GM12801 (cell line): ENCODE measurements at regions not wholly inside any gene's neighbourhood (a gene's known extent, or its start where the extent isn't known, plus 50 kb on each side); places are given as distances from the start of the nearest gene placed in this dataset.

Source experiments
- TF ChIP-seq, protein P1 (sequence below): IDR thresholded peaks from one replicate; pipeline ENCODE4 v1.5.1; 2011; ENCODE audit warnings: control low read depth; ENCODE audit not compliant: insufficient read length; ENCODE audit errors: extremely low read depth

DNA sequence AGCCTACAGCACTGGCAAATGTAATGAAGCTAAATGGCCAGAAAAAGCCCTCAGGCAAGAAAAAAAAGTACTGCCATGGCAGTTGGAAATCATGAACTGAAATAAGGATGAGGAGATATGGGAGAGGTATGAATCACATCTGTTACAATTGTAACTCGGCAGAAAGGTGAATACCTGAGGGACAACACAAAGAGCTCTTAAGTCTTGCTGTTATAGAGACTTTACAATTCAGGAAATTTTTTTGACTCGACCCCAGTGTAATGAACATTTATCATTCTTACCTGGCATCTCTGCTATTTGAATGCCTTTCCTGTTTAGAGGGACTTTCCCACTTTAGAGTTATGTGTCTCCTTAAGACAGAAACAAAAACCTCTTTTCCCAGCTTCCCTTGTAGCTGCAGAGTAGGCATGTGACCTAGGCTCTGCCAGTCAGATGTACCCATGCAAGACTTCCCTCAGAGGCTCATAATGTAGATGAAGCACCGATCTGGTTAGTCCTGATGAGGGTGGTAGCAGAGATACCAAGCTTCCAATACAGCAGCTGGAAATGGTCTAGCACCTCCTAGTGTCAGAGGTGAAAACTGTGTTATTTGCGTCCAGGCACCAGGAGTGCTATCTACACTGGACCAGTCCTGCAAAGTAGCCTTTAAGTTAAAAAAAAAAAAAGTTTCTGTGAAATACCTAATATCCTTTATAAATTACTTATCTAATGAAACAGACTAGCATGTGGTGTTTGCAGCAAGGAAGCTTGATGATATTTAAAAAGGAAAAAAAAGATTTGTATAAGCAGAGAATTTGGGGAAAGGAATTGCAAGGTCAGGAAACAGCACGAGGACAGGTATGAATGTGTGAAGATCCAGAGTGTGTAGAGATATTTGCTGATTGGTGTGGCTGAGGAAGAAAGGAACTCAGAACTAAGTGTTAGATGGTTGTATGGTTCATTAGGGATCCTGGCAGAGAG lies 146.9 kb upstream of the SLC1A3 start:
- TF ChIP-seq, protein P1, sequence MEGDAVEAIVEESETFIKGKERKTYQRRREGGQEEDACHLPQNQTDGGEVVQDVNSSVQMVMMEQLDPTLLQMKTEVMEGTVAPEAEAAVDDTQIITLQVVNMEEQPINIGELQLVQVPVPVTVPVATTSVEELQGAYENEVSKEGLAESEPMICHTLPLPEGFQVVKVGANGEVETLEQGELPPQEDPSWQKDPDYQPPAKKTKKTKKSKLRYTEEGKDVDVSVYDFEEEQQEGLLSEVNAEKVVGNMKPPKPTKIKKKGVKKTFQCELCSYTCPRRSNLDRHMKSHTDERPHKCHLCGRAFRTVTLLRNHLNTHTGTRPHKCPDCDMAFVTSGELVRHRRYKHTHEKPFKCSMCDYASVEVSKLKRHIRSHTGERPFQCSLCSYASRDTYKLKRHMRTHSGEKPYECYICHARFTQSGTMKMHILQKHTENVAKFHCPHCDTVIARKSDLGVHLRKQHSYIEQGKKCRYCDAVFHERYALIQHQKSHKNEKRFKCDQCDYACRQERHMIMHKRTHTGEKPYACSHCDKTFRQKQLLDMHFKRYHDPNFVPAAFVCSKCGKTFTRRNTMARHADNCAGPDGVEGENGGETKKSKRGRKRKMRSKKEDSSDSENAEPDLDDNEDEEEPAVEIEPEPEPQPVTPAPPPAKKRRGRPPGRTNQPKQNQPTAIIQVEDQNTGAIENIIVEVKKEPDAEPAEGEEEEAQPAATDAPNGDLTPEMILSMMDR, result no peak

DNA sequence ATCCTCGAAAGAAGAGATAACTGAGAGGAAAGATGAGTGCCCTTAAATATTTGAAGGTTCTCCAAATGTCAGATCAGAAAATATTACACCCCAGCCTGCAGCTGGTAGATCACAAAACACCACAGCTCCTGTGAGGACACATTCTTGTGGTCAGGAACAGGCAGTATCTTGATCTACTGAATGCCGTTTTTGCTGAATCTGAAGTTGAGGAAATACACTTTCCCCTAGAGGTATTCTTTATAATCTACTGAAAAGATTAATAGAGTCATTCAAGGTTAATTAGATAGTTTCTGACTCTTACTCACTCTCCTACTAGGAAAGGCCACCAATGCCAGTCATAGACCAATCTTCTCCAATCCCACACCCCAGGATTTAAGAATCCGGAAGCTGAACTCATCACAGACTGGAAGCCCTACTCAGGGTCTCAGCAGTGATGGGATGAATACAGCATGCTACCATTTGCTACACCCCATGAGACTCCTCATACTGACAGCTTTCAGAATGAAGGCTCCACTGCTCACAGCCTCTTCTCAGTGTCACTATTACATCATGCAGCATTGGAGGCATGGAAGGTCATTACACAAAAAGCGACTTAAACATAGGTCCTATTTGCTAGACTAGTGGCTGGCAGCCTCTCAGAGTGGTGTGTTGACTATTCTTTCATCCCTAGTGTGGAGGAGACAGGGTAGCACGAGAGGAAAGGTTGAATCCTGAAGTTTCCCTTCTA lies 143.9 kb upstream of the SLC1A3 start:
- TF ChIP-seq, protein P1, result no peak

GRCh38 chr5:36478646-36479317 lies 127.6 kb upstream of the SLC1A3 start:
- TF ChIP-seq, protein P1, result no peak

DNA sequence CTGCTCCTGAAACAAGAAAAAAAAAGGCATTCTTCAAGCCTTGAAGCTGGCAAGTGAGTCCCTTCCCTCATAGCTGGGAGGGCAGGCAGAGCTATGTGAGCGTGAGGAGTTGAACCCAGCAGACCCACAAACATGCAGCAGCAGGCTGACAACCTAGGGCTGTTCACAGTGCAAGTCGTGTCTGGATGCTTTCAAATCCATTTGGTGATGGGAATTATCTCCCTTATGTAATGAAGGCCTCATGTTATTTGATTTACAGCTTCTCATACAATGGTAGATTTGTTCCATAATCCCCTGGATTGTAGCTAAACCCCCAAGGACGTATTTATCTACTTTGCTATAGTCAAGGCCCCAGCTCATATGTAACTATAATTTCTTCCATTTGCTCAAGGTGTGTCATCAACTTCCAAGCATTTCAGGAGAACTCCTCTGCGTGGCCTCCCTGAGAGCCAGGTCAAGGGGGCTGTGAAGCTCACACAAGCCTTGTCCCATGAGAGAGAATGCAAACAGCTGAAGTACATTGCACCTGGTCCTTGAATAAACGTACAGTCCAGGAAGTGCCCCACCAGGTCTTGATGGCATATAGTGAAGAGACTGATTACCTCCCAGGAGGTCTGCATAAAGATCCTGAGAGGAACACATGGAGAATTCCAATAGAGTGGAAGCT lies 124.8 kb upstream of the SLC1A3 start:
- TF ChIP-seq, protein P1, result no peak

DNA sequence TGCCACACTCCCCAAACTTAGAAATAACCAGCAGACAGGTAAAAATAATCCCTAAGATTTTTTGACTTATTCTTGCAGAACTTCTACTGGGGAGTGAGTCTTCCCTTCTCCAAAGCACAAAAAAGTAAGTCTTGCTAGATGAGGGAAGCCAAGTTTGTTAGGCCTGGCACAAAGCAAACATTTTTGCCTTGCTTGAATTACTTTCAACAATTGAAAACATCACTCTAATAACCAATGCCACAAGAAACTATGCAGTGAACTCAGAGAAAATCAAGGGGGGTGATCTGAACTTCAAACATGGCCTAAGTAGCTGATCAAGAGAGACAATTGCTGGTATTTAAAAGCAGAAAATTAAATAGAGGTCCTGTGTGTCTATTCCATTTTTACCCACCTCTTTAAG lies 123.6 kb upstream of the SLC1A3 start:
- TF ChIP-seq, protein P1, result no peak

- TF ChIP-seq, protein P1, result no peak
Measured at GRCh38 chr5:36489505-36489904, 116.9 kb upstream of the SLC1A3 start.

GRCh38 chr5:36491856-36492255 lies 114.5 kb upstream of the SLC1A3 start:
- TF ChIP-seq, protein P1, result no peak
